Fibroblast of lung (primary cell): ENCODE measurements at regions not wholly inside any gene's neighbourhood (a gene's known extent, or its start where the extent isn't known, plus 50 kb on each side); places are given as distances from the start of the nearest gene placed in this dataset.
A peak's percentile ranks its signal among the peaks of the same experiment; 100 is the strongest.

Experiments
- DNase-seq, 2 donors: peaks; one replicate each; pipeline versions ENCODE4 v3.0.0 to v3.0.0-alpha.2; 2010; ENCODE audit warnings: low read depth in 2 of 2
- H2AFZ ChIP-seq: 2 replicates; pipeline ENCODE4 v1.5.1; 2012; ENCODE audit warnings: low read length, control low read depth, inconsistent platforms
- H3K27ac ChIP-seq: 2 replicates; pipeline ENCODE4 v1.5.1; 2011; ENCODE audit warnings: low read length, control low read depth; ENCODE audit not compliant: insufficient read depth
- H3K27me3 ChIP-seq: 2 replicates; pipeline ENCODE4 v1.5.1; 2011; ENCODE audit warnings: mild to moderate bottlenecking, low read length; ENCODE audit not compliant: control insufficient read depth, insufficient read depth
- H3K36me3 ChIP-seq: 2 replicates; pipeline ENCODE4 v1.5.1; 2011; ENCODE audit warnings: low read length; ENCODE audit not compliant: control insufficient read depth, insufficient read depth
- H3K4me1 ChIP-seq: 2 replicates; pipeline ENCODE4 v1.5.1; 2011; ENCODE audit warnings: low read length; ENCODE audit not compliant: control insufficient read depth, insufficient read depth; ENCODE audit errors: extremely low read depth
- H3K4me2 ChIP-seq: 2 replicates; pipeline ENCODE4 v1.5.1; 2011; ENCODE audit warnings: low read length, control low read depth; ENCODE audit not compliant: insufficient read depth; ENCODE audit errors: extremely low read depth
- H3K4me3 ChIP-seq, 4 experiments: fragments of 200-600 bp in 1 of 4; sonication (generic) in 1 of 4; replicated peaks in 1 of 4; 2 replicates each; pipeline ENCODE4 v1.5.1; 2011 to 2016; ENCODE audit warnings: low read length in 4 of 4, low read depth in 3 of 4, mild to moderate bottlenecking in 3 of 4, control low read depth in 2 of 4, inconsistent platforms in 1 of 4, mixed read lengths in 1 of 4; ENCODE audit not compliant: insufficient read depth in 1 of 4; ENCODE audit errors: control extremely low read depth in 1 of 4
- H3K79me2 ChIP-seq: 2 replicates; pipeline ENCODE4 v1.5.1; 2012; ENCODE audit warnings: mild to moderate bottlenecking, low read length, inconsistent platforms; ENCODE audit not compliant: control insufficient read depth, insufficient read depth
- H3K9ac ChIP-seq: 2 replicates; pipeline ENCODE4 v1.5.1; 2011; ENCODE audit warnings: mild to moderate bottlenecking, low read length, control low read depth; ENCODE audit not compliant: insufficient read depth
- H3K9me3 ChIP-seq: 2 replicates; pipeline ENCODE4 v1.5.1; 2012; ENCODE audit warnings: low read depth, low read length; ENCODE audit not compliant: control insufficient read depth, insufficient read depth
- H4K20me1 ChIP-seq: 2 replicates; pipeline ENCODE4 v1.5.1; 2011; ENCODE audit warnings: low read length; ENCODE audit not compliant: control insufficient read depth, insufficient read depth; ENCODE audit errors: extremely low read depth
- CTCF ChIP-seq, 2 donors: IDR thresholded peaks in 1 of 2; conservative IDR thresholded peaks in 1 of 2; 1 replicate in 1 of 2; 2 replicates in 1 of 2; pipeline ENCODE4 v1.5.1; 2011 to 2012; ENCODE audit warnings: low read length in 2 of 2, control low read depth in 1 of 2, inconsistent platforms in 1 of 2, low read depth in 1 of 2, mild to moderate bottlenecking in 1 of 2
- EZH2 ChIP-seq: IDR thresholded peaks from 2 replicates; pipeline ENCODE4 v1.5.1; 2012; ENCODE audit warnings: low read length, control low read depth, mild to moderate bottlenecking; ENCODE audit errors: missing control alignments

- Histone ChIP-seq H3K36me3 (no peaks in the 10 kb centered on the region), H3K9me3 (no peaks in the 10 kb centered on the region), H3K4me3 (no peak overlapping the region), H3K79me2 (no peaks in the 10 kb centered on the region), H2AFZ (no peak overlapping the region), H3K4me1 (no peaks in the 10 kb centered on the region), H3K4me2 (no peak overlapping the region), H3K27me3 (no peaks in the 10 kb centered on the region), H4K20me1 (no peaks in the 10 kb centered on the region), H3K27ac (no peak overlapping the region), H3K9ac (no peak overlapping the region)
- DNase-seq = no peak
- TF ChIP-seq EZH2 (no peak), CTCF (conservative IDR thresholded peaks at IDR 0.05 in 1 of 2, IDR thresholded peaks at IDR 0.05 in 1 of 2; ENCODE audit: low read depth in 1 of 2, low read length in 2 of 2) (no peak)
Observed at GRCh38 chr4:151935411-151935810, 174.6 kb upstream of the GATB start.

GRCh38 chr4:151934766-151935165 is 174.0 kb upstream of the GATB start:
- Histone ChIP-seq H3K79me2 (no peaks in the 10 kb centered on the region), H2AFZ (no peak overlapping the region), H4K20me1 (no peaks in the 10 kb centered on the region), H3K9me3 (no peaks in the 10 kb centered on the region), H3K9ac (no peak overlapping the region), H3K27ac (no peak overlapping the region), H3K36me3 (no peaks in the 10 kb centered on the region), H3K4me1 (no peaks in the 10 kb centered on the region), H3K4me3 (no peak overlapping the region), H3K27me3 (no peaks in the 10 kb centered on the region), H3K4me2 (no peak overlapping the region)
- TF ChIP-seq EZH2 = no peak
- TF ChIP-seq CTCF (conservative IDR thresholded peaks at IDR 0.05 in 1 of 2, IDR thresholded peaks at IDR 0.05 in 1 of 2; ENCODE audit: low read depth in 1 of 2, low read length in 2 of 2) = no peak
- DNase-seq = peak in 1 of 2 donors; percentile 5

- no peaks in the 10 kb centered on the region for H4K20me1 ChIP-seq
- peak in 1 of 2 donors; percentile 5 for DNase-seq
- H3K4me3 ChIP-seq = no peak overlapping the region
- H2AFZ ChIP-seq = no peak overlapping the region
- H3K27me3 ChIP-seq = no peaks in the 10 kb centered on the region
- TF ChIP-seq CTCF (conservative IDR thresholded peaks at IDR 0.05 in 1 of 2, IDR thresholded peaks at IDR 0.05 in 1 of 2; ENCODE audit: low read depth in 1 of 2, low read length in 2 of 2) (no peak), EZH2 (no peak)
- no peak overlapping the region for H3K9ac ChIP-seq
- H3K4me1 ChIP-seq = no peaks in the 10 kb centered on the region
- no peaks in the 10 kb centered on the region for H3K9me3 ChIP-seq
- H3K36me3 ChIP-seq = no peaks in the 10 kb centered on the region
- H3K27ac ChIP-seq = no peak overlapping the region
- H3K79me2 ChIP-seq = no peaks in the 10 kb centered on the region
- H3K4me2 ChIP-seq = no peak overlapping the region
Observed at GRCh38 chr4:151933122-151933827, 172.5 kb upstream of the GATB start.
